ENCODE measurements at regions not wholly inside any gene's neighbourhood (a gene's known extent, or its start where the extent isn't known, plus 50 kb on each side); places are given as distances from the start of the nearest gene placed in this dataset.

DNA sequence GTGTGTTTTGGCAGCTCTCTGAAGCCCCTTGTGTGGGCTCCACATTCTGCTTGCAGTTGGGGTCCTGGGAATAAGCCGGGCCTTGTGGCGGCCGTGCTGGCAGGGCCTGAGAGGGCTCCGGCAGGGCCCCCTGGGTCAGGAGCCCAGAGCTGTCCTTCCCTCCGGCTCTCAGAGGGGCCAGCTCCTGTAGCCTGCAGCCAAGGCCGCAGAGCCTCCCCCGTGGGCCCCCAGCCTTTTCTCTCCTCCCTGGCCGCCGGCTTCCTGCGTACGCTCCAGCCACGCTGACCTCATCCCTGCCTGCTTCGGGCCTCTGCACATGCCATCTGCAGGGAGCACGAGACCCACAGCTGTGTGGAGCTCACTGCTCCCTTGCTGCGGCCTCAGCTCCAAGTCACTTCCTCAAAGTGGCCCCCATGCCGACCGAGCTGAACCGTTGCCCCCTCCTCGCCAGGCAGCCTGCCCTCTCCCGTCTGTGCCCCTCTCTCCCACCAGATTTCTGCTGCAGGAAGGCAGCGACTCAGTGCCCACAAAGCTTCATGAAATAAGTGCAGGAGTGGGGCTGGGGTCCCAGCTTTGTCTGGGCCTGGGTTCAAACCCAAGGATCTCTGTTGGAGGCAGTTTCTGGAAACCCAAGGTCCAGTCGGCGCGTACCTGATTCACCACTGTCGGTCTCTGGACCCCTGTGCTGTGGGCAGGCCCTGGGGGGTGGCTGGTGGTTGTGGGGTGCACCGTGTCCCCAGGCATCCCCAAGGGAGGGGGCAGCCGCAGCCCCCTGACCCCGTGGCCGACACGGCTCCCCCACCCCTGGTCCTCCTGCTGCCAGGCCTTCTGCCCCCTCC, 57.1 kb upstream of the NKX1-1 start:
- TF ChIP-seq, protein P1, sequence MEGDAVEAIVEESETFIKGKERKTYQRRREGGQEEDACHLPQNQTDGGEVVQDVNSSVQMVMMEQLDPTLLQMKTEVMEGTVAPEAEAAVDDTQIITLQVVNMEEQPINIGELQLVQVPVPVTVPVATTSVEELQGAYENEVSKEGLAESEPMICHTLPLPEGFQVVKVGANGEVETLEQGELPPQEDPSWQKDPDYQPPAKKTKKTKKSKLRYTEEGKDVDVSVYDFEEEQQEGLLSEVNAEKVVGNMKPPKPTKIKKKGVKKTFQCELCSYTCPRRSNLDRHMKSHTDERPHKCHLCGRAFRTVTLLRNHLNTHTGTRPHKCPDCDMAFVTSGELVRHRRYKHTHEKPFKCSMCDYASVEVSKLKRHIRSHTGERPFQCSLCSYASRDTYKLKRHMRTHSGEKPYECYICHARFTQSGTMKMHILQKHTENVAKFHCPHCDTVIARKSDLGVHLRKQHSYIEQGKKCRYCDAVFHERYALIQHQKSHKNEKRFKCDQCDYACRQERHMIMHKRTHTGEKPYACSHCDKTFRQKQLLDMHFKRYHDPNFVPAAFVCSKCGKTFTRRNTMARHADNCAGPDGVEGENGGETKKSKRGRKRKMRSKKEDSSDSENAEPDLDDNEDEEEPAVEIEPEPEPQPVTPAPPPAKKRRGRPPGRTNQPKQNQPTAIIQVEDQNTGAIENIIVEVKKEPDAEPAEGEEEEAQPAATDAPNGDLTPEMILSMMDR (IDR thresholded peaks at IDR 0.05) = no peak
- Mint-ChIP-seq H3K36me3 (ENCODE audit: low read depth) (peaks cover 12% of the 10 kb centered on the region), H3K9me3 (peaks cover 11% of the 10 kb centered on the region), H3K4me3 (no peak overlapping the region), H3K4me1 (ENCODE audit: low read depth) (no peaks in the 10 kb centered on the region), H3K27ac (no peak overlapping the region), H3K27me3 (ENCODE audit: insufficient read depth) (peaks cover 27% of the 10 kb centered on the region)
- peak; percentile 31 for DNase-seq

DNA sequence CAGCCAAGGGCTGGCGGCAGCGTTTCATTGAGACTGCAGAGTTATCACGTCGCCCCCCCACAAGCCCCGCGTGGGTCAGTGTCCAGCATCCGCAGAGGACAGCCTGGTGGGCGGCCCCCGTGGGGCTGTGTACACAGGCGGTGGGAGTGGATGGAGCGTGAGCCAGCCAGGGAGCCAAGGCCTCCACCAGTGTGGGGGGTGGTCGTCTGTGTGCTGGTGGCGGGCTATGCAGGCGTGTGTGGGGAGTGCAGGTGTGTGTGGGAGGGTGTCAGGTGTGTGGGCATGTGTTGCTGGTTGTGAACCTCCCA, 56.5 kb upstream of the NKX1-1 start:
- TF ChIP-seq, protein P1 (IDR thresholded peaks at IDR 0.05) = no peak
- H3K9me3 Mint-ChIP-seq = peaks cover 5% of the 10 kb centered on the region
- no peak overlapping the region for H3K27ac Mint-ChIP-seq
- H3K36me3 Mint-ChIP-seq (ENCODE audit: low read depth) = peaks cover 6% of the 10 kb centered on the region
- no peak overlapping the region for H3K4me3 Mint-ChIP-seq
- peaks cover 31% of the 10 kb centered on the region for H3K27me3 Mint-ChIP-seq (ENCODE audit: insufficient read depth)
- DNase-seq = no peak
- no peaks in the 10 kb centered on the region for H3K4me1 Mint-ChIP-seq (ENCODE audit: low read depth)

DNA sequence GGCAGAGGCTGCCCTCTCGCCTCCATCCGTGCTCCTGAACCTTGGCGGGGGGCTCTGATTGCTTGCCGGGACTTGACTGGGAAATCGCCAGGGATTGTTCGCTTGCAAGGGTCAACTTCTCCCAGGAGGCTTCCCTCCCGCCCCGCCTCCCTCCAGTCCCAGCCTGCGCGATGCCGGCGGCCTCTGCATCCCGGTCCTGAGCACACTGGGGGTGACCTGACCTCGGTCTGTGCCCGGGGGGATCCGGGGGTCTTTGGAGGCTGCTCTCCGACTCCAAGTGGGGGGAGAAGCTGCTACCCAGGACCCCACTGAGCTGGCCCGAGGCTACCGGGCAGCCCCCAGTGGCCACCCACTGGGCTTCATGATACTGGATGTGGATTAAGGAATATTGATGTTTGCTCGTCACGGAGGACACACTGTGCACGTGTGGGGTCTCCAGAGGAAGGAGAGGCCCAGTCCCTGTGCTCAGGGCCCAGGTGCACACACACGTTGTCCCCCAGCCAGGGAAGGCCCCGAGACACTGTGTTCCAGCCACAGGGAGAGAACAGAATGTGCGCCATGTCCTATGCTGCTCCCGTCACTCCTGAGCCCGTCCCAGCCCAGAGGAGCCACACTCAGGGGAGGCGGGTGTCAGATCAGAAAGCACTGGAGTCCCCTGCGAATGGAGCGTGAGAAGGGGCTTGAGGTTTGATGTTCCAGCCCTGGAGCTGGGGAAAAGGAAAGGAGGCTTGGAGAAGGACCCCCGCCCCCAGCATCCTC, 55.9 kb upstream of the NKX1-1 start:
- Mint-ChIP-seq H3K36me3 (ENCODE audit: low read depth) (peaks cover under 1% of the 10 kb centered on the region; the same call in 1 of the 2 replicates), H3K4me3 (no peak overlapping the region), H3K27me3 (ENCODE audit: insufficient read depth) (peaks cover 31% of the 10 kb centered on the region), H3K9me3 (peaks cover under 1% of the 10 kb centered on the region; the same call in 1 of the 2 replicates), H3K4me1 (ENCODE audit: low read depth) (no peaks in the 10 kb centered on the region), H3K27ac (no peak overlapping the region)
- no peak for DNase-seq
- TF ChIP-seq, protein P1 (IDR thresholded peaks at IDR 0.05) = no peak

DNA sequence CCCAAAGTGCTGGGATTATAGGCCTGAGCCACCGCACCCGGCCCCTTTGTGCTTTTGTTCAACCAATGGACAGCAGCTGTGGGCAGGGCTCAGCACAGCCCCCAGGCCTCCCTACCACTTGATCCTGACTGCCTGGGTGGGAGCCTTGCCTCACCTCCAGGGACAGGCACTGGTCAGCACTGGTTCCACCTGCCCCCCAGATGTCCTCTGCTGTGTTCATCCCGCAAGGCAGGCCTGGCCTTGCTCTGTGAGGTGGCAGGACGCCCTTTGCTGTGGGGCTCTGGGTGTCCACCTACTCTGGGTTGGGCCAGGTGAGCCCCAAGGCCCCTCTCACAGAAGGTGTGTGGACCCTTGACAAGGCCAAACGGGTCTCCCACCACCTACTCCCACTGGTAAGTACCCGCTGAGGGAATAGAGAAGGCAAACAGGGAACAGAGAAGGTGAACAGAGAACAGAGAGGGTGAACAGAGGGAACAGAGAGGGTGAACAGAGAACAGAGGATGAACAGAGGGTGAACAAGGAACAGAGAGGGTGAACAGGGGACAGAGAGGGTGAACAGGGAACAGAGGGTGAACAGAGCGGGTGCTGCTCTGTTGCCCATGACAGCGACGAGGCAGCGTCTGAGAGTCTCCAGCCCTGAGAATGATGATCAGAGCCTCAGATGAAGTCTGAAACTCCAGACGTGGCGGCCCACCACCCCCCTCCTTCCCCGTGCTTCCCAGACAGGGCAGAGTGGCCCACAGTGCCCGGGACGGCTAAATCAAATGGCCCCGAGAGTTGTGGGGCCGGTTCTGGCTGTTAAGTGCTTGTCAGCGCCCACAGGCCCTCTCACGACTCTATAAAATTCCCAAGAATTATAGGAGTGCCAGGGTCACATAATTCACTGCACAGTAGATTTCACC, 55.0 kb upstream of the NKX1-1 start:
- DNase-seq = no peak
- Mint-ChIP-seq H3K36me3 (ENCODE audit: low read depth) (no peaks in the 10 kb centered on the region), H3K4me1 (ENCODE audit: low read depth) (no peaks in the 10 kb centered on the region), H3K27me3 (ENCODE audit: insufficient read depth) (peaks cover 31% of the 10 kb centered on the region), H3K9me3 (no peaks in the 10 kb centered on the region), H3K4me3 (no peak overlapping the region), H3K27ac (no peak overlapping the region)
- TF ChIP-seq, protein P1 (IDR thresholded peaks at IDR 0.05) = no peak

DNA sequence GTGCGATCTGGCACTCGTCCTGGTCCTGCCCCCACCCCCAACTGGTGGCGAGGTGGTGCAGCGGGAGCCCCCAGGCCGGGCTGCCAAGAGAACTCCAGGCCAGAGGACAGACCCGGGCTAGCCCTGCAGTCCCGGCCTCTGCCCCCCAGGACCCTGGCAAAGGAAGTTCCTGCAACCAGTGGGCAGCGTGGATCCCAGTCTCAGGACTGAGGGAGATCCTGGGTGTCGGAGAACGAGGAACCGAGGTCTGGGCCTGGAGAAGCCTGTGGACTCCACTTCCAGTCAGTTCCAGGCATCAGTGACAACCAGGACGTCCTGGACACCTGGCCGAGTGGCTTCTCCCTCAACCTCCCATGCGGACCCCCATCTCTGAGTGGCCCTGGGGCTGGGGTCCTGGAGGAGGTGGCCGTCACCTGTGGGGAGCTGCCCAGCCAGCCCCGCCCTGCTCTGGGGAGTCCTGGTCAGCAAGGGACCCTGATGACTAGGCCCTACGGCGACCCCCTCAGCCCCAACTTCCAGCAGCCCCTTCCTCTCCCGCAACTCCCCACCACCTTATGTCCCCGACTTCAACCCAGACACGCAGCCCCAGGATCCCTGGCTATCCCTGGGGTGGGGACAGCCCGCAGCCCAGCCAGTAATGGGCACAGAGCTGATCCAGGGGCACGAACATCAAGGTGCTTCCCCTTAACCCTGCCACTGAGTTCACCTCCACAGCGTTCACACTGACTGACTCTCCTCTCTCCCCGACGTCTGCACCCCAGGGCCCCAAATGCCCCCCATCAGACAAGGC, 53.7 kb upstream of the NKX1-1 start:
- H3K9me3 Mint-ChIP-seq = no peaks in the 10 kb centered on the region
- H3K4me3 Mint-ChIP-seq = no peak overlapping the region
- H3K27ac Mint-ChIP-seq = no peak overlapping the region
- TF ChIP-seq, protein P1 (IDR thresholded peaks at IDR 0.05) = no peak
- DNase-seq = no peak
- no peaks in the 10 kb centered on the region for H3K4me1 Mint-ChIP-seq (ENCODE audit: low read depth)
- H3K36me3 Mint-ChIP-seq (ENCODE audit: low read depth) = no peaks in the 10 kb centered on the region
- H3K27me3 Mint-ChIP-seq (ENCODE audit: insufficient read depth) = peaks cover 28% of the 10 kb centered on the region
